ENCODE measurements at regions not wholly inside any gene's neighbourhood (a gene's known extent, or its start where the extent isn't known, plus 50 kb on each side); places are given as distances from the start of the nearest gene placed in this dataset.

- intact Hi-C loops (cut with micrococcal nuclease), result no loop called here
These were observed 209.1 kb downstream of the CMPK2 start for GRCh38 chr2:6656633-6657032.

GRCh38 chr2:6657136-6657535 is 208.6 kb downstream of the CMPK2 start:
- CTCF ChIA-PET, result no interaction called here
- no peaks in the 10 kb centered on the region for H3K4me1 ChIP-seq (ENCODE audit: control insufficient read depth in 2 of 2, insufficient read depth in 2 of 2, low read length in 2 of 2)

More at GRCh38 chr2:6656633-6657032, 209.1 kb downstream of the CMPK2 start:
- Histone ChIP-seq H3K4me3 (ENCODE audit: control extremely low read depth in 1 of 5, extremely low read depth in 1 of 5, insufficient read depth in 1 of 5, low read depth in 2 of 5, low read length in 4 of 5) (no peak overlapping the region), H3K9ac (ENCODE audit: low read length) (no peak overlapping the region), H3K4me1 (ENCODE audit: control insufficient read depth in 2 of 2, insufficient read depth in 2 of 2, low read length in 2 of 2) (no peaks in the 10 kb centered on the region), H3K9me3 (ENCODE audit: control extremely low read depth in 1 of 3, control insufficient read depth in 2 of 3, insufficient read depth in 1 of 3, low read length in 2 of 3) (no peaks in the 10 kb centered on the region), H3K4me2 (replicated peaks; ENCODE audit: low read depth, low read length, poor library complexity, severe bottlenecking) (no peak overlapping the region), H2AFZ (ENCODE audit: insufficient read depth, low read depth, low read length, poor library complexity, severe bottlenecking) (no peak overlapping the region), H3K36me3 (replicated peaks in 1 of 2; ENCODE audit: control extremely low read depth in 1 of 2, control insufficient read depth in 1 of 2, extremely low read depth in 1 of 2, insufficient read depth in 2 of 2, low read length in 1 of 2) (no peaks in the 10 kb centered on the region), H3K27ac (ENCODE audit: low read length in 2 of 2) (no peak overlapping the region), H4K20me1 (ENCODE audit: control insufficient read depth, insufficient read depth, low read length, poor library complexity, severe bottlenecking) (no peaks in the 10 kb centered on the region), H3K79me2 (ENCODE audit: control insufficient read depth, insufficient read depth, low read length) (no peaks in the 10 kb centered on the region), H3K27me3 (replicated peaks in 1 of 4; ENCODE audit: control extremely low read depth in 1 of 4, control insufficient read depth in 3 of 4, insufficient read depth in 4 of 4, low read length in 3 of 4) (no peaks in the 10 kb centered on the region)
- H3K27ac Mint-ChIP-seq, result no peak overlapping the region
- ChIA-PET CTCF (no interaction called here), POLR2A (no interaction called here)
- ATAC-seq (ENCODE audit: low read depth) (no peak), DNase-seq (no peak)
- H3K27me3 Mint-ChIP-seq, result no peaks in the 10 kb centered on the region
- TF ChIP-seq CTCF (IDR thresholded peaks at IDR 0.05), result no peak
- no peak for TF ChIP-seq EZH2 (IDR thresholded peaks at IDR 0.05; ENCODE audit: borderline replicate concordance, insufficient read depth, low read depth, low read length, poor library complexity, severe bottlenecking)
- H3K4me1 Mint-ChIP-seq, result no peaks in the 10 kb centered on the region
- WGBS (ENCODE audit: insufficient coverage), result 90% methylated on average over 3 of the region's 4 CpGs
- H3K4me3 Mint-ChIP-seq, result no peak overlapping the region
- peaks cover 2% of the 10 kb centered on the region for H3K9me3 Mint-ChIP-seq (ENCODE audit: insufficient read depth)

More at GRCh38 chr2:6657136-6657535, 208.6 kb downstream of the CMPK2 start:
- Histone ChIP-seq H3K27me3 (replicated peaks in 1 of 4; ENCODE audit: control extremely low read depth in 1 of 4, control insufficient read depth in 3 of 4, insufficient read depth in 4 of 4, low read length in 3 of 4) (no peaks in the 10 kb centered on the region), H3K4me3 (ENCODE audit: control extremely low read depth in 1 of 5, extremely low read depth in 1 of 5, insufficient read depth in 1 of 5, low read depth in 2 of 5, low read length in 4 of 5) (no peak overlapping the region), H3K4me2 (replicated peaks; ENCODE audit: low read depth, low read length, poor library complexity, severe bottlenecking) (no peak overlapping the region), H3K79me2 (ENCODE audit: control insufficient read depth, insufficient read depth, low read length) (no peaks in the 10 kb centered on the region), H3K9me3 (ENCODE audit: control extremely low read depth in 1 of 3, control insufficient read depth in 2 of 3, insufficient read depth in 1 of 3, low read length in 2 of 3) (no peaks in the 10 kb centered on the region), H3K36me3 (replicated peaks in 1 of 2; ENCODE audit: control extremely low read depth in 1 of 2, control insufficient read depth in 1 of 2, extremely low read depth in 1 of 2, insufficient read depth in 2 of 2, low read length in 1 of 2) (no peaks in the 10 kb centered on the region), H2AFZ (ENCODE audit: insufficient read depth, low read depth, low read length, poor library complexity, severe bottlenecking) (no peak overlapping the region), H3K27ac (ENCODE audit: low read length in 2 of 2) (no peak overlapping the region), H4K20me1 (ENCODE audit: control insufficient read depth, insufficient read depth, low read length, poor library complexity, severe bottlenecking) (no peaks in the 10 kb centered on the region), H3K9ac (ENCODE audit: low read length) (no peak overlapping the region)
- POLR2A ChIA-PET, result no interaction called here
- H3K27me3 Mint-ChIP-seq, result no peaks in the 10 kb centered on the region
- WGBS (ENCODE audit: insufficient coverage), result 68% methylated on average over 4 of the region's 5 CpGs
- intact Hi-C loops (cut with micrococcal nuclease), result no loop called here
- H3K4me1 Mint-ChIP-seq, result no peaks in the 10 kb centered on the region
- TF ChIP-seq EZH2 (IDR thresholded peaks at IDR 0.05; ENCODE audit: borderline replicate concordance, insufficient read depth, low read depth, low read length, poor library complexity, severe bottlenecking), result no peak
- no peak for TF ChIP-seq CTCF (IDR thresholded peaks at IDR 0.05)
- no peak overlapping the region for H3K27ac Mint-ChIP-seq
- no peaks in the 10 kb centered on the region for H3K9me3 Mint-ChIP-seq (ENCODE audit: insufficient read depth)
- no peak for ATAC-seq (ENCODE audit: low read depth)
- H3K4me3 Mint-ChIP-seq, result no peak overlapping the region
- DNase-seq, result no peak

Data from B cell (primary cell).